ENCODE measurements at regions not wholly inside any gene's neighbourhood (a gene's known extent, or its start where the extent isn't known, plus 50 kb on each side); places are given as distances from the start of the nearest gene placed in this dataset.

DNA sequence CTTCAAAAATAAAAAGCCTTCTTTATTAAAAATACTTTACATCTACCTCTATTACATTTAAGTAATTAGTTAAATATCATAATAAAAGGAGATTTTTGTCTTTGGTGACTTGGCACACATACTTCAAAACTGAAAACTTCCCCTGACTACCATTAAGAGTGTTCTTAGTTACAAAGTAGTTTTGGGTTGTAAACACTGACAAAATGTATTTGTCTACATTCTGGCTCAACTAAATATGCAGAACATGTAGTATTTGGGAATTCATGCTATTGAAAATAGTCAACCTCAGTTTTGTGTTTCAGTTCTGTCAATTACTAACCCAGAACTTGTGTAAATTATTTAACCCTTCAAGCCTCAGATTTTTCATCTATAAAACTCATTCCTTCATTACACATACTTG lies 311.5 kb downstream of the RAD51AP2 start:
- TF ChIP-seq SUZ12 (IDR thresholded peaks at IDR 0.05; ENCODE audit: extremely low read depth, insufficient read depth, insufficient read length) (no peak), ZNF274 (IDR thresholded peaks at IDR 0.05; ENCODE audit: low read depth, low read length) (no peak)

Data from NT2/D1 (cell line).